ENCODE measurements at regions not wholly inside any gene's neighbourhood (a gene's known extent, or its start where the extent isn't known, plus 50 kb on each side); places are given as distances from the start of the nearest gene placed in this dataset.

- Histone ChIP-seq H3K27ac (no peak overlapping the region), H3K4me3 (no peak overlapping the region), H3K9me3 (ENCODE audit: low read depth, low read length) (no peaks in the 10 kb centered on the region), H3K9ac (ENCODE audit: insufficient read length) (no peak overlapping the region), H3K36me3 (ENCODE audit: insufficient read depth, low read length) (no peaks in the 10 kb centered on the region)
- no peak for DNase-seq (ENCODE audit: low read depth, low spot score)
- TF ChIP-seq EZH2 (IDR thresholded peaks at IDR 0.05) (no peak), FOXP2 (optimal IDR thresholded peaks at IDR 0.05; ENCODE audit: control extremely low read depth, extremely low read length, insufficient read depth) (no peak), POLR2AphosphoS5 (IDR thresholded peaks at IDR 0.05; ENCODE audit: borderline replicate concordance, low read depth, low read length) (no peak)
Observed at GRCh38 chr4:180530787-180531186, 1712.4 kb upstream of the TENM3 start.

GRCh38 chr4:180532691-180533090 is 1710.5 kb upstream of the TENM3 start:
- TF ChIP-seq FOXP2 (optimal IDR thresholded peaks at IDR 0.05; ENCODE audit: control extremely low read depth, extremely low read length, insufficient read depth) (no peak), POLR2AphosphoS5 (IDR thresholded peaks at IDR 0.05; ENCODE audit: borderline replicate concordance, low read depth, low read length) (no peak), EZH2 (IDR thresholded peaks at IDR 0.05) (no peak)
- no peak overlapping the region for H3K27ac ChIP-seq
- no peak for DNase-seq (ENCODE audit: low read depth, low spot score)

GRCh38 chr4:180538384-180539057 is 1704.7 kb upstream of the TENM3 start:
- TF ChIP-seq FOXP2 (optimal IDR thresholded peaks at IDR 0.05; ENCODE audit: control extremely low read depth, extremely low read length, insufficient read depth): no peak
- TF ChIP-seq POLR2AphosphoS5 (IDR thresholded peaks at IDR 0.05; ENCODE audit: borderline replicate concordance, low read depth, low read length): no peak
- no peak for TF ChIP-seq EZH2 (IDR thresholded peaks at IDR 0.05)
- no peaks in the 10 kb centered on the region for H3K9me3 ChIP-seq (ENCODE audit: low read depth, low read length)
- H3K27ac ChIP-seq: no peak overlapping the region
- no peak overlapping the region for H3K9ac ChIP-seq (ENCODE audit: insufficient read length)
- no peak for DNase-seq (ENCODE audit: low read depth, low spot score)
- H3K36me3 ChIP-seq (ENCODE audit: insufficient read depth, low read length): no peaks in the 10 kb centered on the region
- peak overlapping the region; percentile 28 for H3K4me3 ChIP-seq

More at GRCh38 chr4:180532691-180533090, 1710.5 kb upstream of the TENM3 start:
- Histone ChIP-seq H3K9ac (ENCODE audit: insufficient read length) (no peak overlapping the region), H3K4me3 (no peak overlapping the region), H3K36me3 (ENCODE audit: insufficient read depth, low read length) (no peaks in the 10 kb centered on the region), H3K9me3 (ENCODE audit: low read depth, low read length) (no peaks in the 10 kb centered on the region)

GRCh38 chr4:180539284-180539683 is 1703.9 kb upstream of the TENM3 start:
- Histone ChIP-seq H3K9ac (ENCODE audit: insufficient read length) (no peak overlapping the region), H3K9me3 (ENCODE audit: low read depth, low read length) (no peaks in the 10 kb centered on the region), H3K4me3 (no peak overlapping the region; the same call in 1 of the 2 replicates), H3K36me3 (ENCODE audit: insufficient read depth, low read length) (no peaks in the 10 kb centered on the region), H3K27ac (no peak overlapping the region)
- TF ChIP-seq EZH2 (IDR thresholded peaks at IDR 0.05): no peak
- TF ChIP-seq FOXP2 (optimal IDR thresholded peaks at IDR 0.05; ENCODE audit: control extremely low read depth, extremely low read length, insufficient read depth): no peak
- no peak for TF ChIP-seq POLR2AphosphoS5 (IDR thresholded peaks at IDR 0.05; ENCODE audit: borderline replicate concordance, low read depth, low read length)
- DNase-seq (ENCODE audit: low read depth, low spot score): no peak

GRCh38 chr4:180541678-180542077 is 1701.5 kb upstream of the TENM3 start:
- no peaks in the 10 kb centered on the region for H3K9me3 ChIP-seq (ENCODE audit: low read depth, low read length)
- H3K36me3 ChIP-seq (ENCODE audit: insufficient read depth, low read length): no peaks in the 10 kb centered on the region
- DNase-seq (ENCODE audit: low read depth, low spot score): no peak
- TF ChIP-seq FOXP2 (optimal IDR thresholded peaks at IDR 0.05; ENCODE audit: control extremely low read depth, extremely low read length, insufficient read depth) (no peak), EZH2 (IDR thresholded peaks at IDR 0.05) (no peak), POLR2AphosphoS5 (IDR thresholded peaks at IDR 0.05; ENCODE audit: borderline replicate concordance, low read depth, low read length) (no peak)
- H3K27ac ChIP-seq: 0 out of 2 replicates have a peak overlapping the region, but pooled peaks have one; percentile 4
- no peak overlapping the region for H3K4me3 ChIP-seq
- H3K9ac ChIP-seq (ENCODE audit: insufficient read length): no peak overlapping the region

- no peaks in the 10 kb centered on the region for H3K36me3 ChIP-seq (ENCODE audit: insufficient read depth, low read length)
- H3K4me3 ChIP-seq: peak overlapping the region; percentile 6; the same call in 1 of the 2 replicates
- DNase-seq (ENCODE audit: low read depth, low spot score): peak; percentile 79
Observed at GRCh38 chr4:180542445-180543100, 1700.6 kb upstream of the TENM3 start.

GRCh38 chr4:180550106-180550505 is 1693.1 kb upstream of the TENM3 start:
- Histone ChIP-seq H3K9me3 (ENCODE audit: low read depth, low read length) (no peaks in the 10 kb centered on the region), H3K36me3 (ENCODE audit: insufficient read depth, low read length) (no peaks in the 10 kb centered on the region), H3K9ac (ENCODE audit: insufficient read length) (no peak overlapping the region), H3K4me3 (no peak overlapping the region), H3K27ac (no peak overlapping the region)
- no peak for DNase-seq (ENCODE audit: low read depth, low spot score)
- TF ChIP-seq POLR2AphosphoS5 (IDR thresholded peaks at IDR 0.05; ENCODE audit: borderline replicate concordance, low read depth, low read length) (no peak), FOXP2 (optimal IDR thresholded peaks at IDR 0.05; ENCODE audit: control extremely low read depth, extremely low read length, insufficient read depth) (no peak), EZH2 (IDR thresholded peaks at IDR 0.05) (no peak)

More at GRCh38 chr4:180542445-180543100, 1700.6 kb upstream of the TENM3 start:
- TF ChIP-seq POLR2AphosphoS5 (IDR thresholded peaks at IDR 0.05; ENCODE audit: borderline replicate concordance, low read depth, low read length): no peak
- H3K27ac ChIP-seq: peak overlapping the region; percentile 30; the same call in 1 of the 2 replicates
- H3K9ac ChIP-seq (ENCODE audit: insufficient read length): no peak overlapping the region
- H3K9me3 ChIP-seq (ENCODE audit: low read depth, low read length): no peaks in the 10 kb centered on the region

- H3K4me3 ChIP-seq: no peak overlapping the region
Observed at GRCh38 chr4:180557348-180557747, 1685.9 kb upstream of the TENM3 start.

More at GRCh38 chr4:180557348-180557747, 1685.9 kb upstream of the TENM3 start:
- Histone ChIP-seq H3K36me3 (ENCODE audit: insufficient read depth, low read length) (no peaks in the 10 kb centered on the region), H3K9ac (ENCODE audit: insufficient read length) (no peak overlapping the region), H3K27ac (no peak overlapping the region), H3K9me3 (ENCODE audit: low read depth, low read length) (no peaks in the 10 kb centered on the region)
- no peak for TF ChIP-seq POLR2AphosphoS5 (IDR thresholded peaks at IDR 0.05; ENCODE audit: borderline replicate concordance, low read depth, low read length)
- TF ChIP-seq EZH2 (IDR thresholded peaks at IDR 0.05): no peak
- TF ChIP-seq FOXP2 (optimal IDR thresholded peaks at IDR 0.05; ENCODE audit: control extremely low read depth, extremely low read length, insufficient read depth): no peak
- no peak for DNase-seq (ENCODE audit: low read depth, low spot score)
